ENCODE measurements at regions not wholly inside any gene's neighbourhood (a gene's known extent, or its start where the extent isn't known, plus 50 kb on each side); places are given as distances from the start of the nearest gene placed in this dataset.

DNA sequence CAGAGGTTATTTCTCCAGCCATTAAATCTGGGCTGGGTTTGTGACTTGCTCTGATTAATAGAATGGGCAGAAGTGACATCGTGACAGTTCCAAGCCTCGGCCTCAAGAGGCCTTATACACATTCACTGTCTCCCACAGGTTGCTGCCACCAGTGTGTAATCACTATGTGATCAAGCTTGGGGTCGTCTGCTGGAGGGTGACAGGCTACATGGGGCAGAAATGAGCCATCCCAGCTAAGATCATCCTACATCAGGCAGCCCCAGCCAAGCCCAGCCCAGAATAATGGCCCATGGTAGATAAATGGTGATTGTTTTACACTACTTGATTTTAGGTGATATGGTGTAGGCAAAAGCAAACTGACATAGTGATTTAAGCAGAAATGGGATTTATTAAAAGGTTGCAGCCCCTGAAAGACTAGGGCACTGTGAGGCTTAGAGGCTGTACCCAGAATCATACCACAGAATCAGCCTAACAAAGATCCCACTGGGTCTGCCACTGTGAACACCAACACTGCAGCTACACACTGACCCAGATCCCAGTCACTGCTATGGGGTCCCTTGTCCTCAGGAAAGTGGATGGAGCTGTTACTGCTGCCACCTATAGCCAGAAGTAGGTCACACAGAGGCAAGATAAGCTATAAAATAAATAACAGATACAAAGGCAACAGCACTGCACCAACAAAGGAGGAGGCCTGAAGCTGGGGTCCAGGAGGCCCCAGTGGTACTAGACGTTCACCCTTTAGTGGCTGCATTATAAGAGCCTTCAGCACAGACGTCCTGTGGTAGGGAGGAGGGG, 159.6 kb upstream of the RBPJ start:
- Histone ChIP-seq H3K4me1 (replicated peaks; ENCODE audit: insufficient read depth) (0 out of 2 replicates have a peak, but pooled peaks cover 3% of the 10 kb centered on the region), H3K9me2 (ENCODE audit: insufficient read depth) (no peaks in the 10 kb centered on the region), H3K36me3 (ENCODE audit: low read depth) (no peaks in the 10 kb centered on the region), H3K27me3 (ENCODE audit: insufficient read depth, low read depth) (no peaks in the 10 kb centered on the region), H4K20me1 (ENCODE audit: insufficient read depth) (no peaks in the 10 kb centered on the region), H2AFZ (no peak overlapping the region), H3K27ac (no peak overlapping the region), H3K4me3 (no peak overlapping the region), H3K79me2 (ENCODE audit: low read depth) (no peaks in the 10 kb centered on the region), H3F3A (ENCODE audit: insufficient read depth, low read depth) (no peaks in the 10 kb centered on the region), H3K4me2 (no peak overlapping the region), H3K9me3 (ENCODE audit: insufficient read depth, low read depth) (peaks cover 4% of the 10 kb centered on the region; the same call in 1 of the 2 replicates)
- TF ChIP-seq, protein P1, sequence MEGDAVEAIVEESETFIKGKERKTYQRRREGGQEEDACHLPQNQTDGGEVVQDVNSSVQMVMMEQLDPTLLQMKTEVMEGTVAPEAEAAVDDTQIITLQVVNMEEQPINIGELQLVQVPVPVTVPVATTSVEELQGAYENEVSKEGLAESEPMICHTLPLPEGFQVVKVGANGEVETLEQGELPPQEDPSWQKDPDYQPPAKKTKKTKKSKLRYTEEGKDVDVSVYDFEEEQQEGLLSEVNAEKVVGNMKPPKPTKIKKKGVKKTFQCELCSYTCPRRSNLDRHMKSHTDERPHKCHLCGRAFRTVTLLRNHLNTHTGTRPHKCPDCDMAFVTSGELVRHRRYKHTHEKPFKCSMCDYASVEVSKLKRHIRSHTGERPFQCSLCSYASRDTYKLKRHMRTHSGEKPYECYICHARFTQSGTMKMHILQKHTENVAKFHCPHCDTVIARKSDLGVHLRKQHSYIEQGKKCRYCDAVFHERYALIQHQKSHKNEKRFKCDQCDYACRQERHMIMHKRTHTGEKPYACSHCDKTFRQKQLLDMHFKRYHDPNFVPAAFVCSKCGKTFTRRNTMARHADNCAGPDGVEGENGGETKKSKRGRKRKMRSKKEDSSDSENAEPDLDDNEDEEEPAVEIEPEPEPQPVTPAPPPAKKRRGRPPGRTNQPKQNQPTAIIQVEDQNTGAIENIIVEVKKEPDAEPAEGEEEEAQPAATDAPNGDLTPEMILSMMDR (conservative IDR thresholded peaks at IDR 0.05), result peak; percentile 43; the same call in 1 of the 2 replicates
- no peak for TF ChIP-seq EZH2 (IDR thresholded peaks at IDR 0.05; ENCODE audit: low read depth)
- ChIA-PET POLR2A (ENCODE audit: unreplicated experiment) (interaction anchor here (0.7 kb wide), 1 partner anchor 36 kb away, joined by 4 read pairs; no protein-coding TSS in a partner anchor), CTCF (interaction anchor here (0.5 to 1.0 kb wide), 4 partner anchors 79 to 846 kb away, joined by 4 to 6 read pairs (median 4); no protein-coding TSS in a partner anchor)
- BruUV-seq (replicated peaks), result no TSS peak
- no peak for DNase-seq
- intact Hi-C loops (cut with micrococcal nuclease; ENCODE audit: unreplicated experiment), result no loop called here

DNA sequence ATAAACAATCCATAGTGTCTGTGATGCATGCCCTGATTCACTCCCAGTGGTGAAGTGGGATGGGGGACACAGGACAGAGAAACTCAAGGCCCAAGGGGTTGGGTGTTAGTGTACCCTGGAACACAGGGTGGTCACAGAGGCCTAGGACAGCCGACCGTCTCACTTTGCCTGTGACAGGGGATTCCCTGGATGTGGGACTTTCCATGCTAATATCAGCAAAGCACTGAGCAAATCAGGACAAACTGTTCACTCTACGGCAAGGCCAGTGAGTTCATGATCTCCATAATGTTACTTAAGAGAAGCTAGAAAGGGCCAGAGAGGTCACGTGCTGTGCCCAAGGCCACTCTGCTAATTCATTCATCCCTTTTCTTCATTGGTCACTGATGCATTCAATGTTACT, 158.7 kb upstream of the RBPJ start:
- Histone ChIP-seq H3K9me3 (ENCODE audit: insufficient read depth, low read depth) (peaks cover 4% of the 10 kb centered on the region; the same call in 1 of the 2 replicates), H3K79me2 (ENCODE audit: low read depth) (no peaks in the 10 kb centered on the region), H3K4me1 (replicated peaks; ENCODE audit: insufficient read depth) (0 out of 2 replicates have a peak, but pooled peaks cover 3% of the 10 kb centered on the region), H4K20me1 (ENCODE audit: insufficient read depth) (no peaks in the 10 kb centered on the region), H3K27me3 (ENCODE audit: insufficient read depth, low read depth) (no peaks in the 10 kb centered on the region), H2AFZ (no peak overlapping the region), H3K4me2 (no peak overlapping the region), H3K36me3 (ENCODE audit: low read depth) (no peaks in the 10 kb centered on the region), H3K27ac (no peak overlapping the region), H3K4me3 (no peak overlapping the region), H3K9me2 (ENCODE audit: insufficient read depth) (no peaks in the 10 kb centered on the region), H3F3A (ENCODE audit: insufficient read depth, low read depth) (no peaks in the 10 kb centered on the region)
- no peak for DNase-seq
- BruUV-seq (replicated peaks), result no TSS peak
- no peak for TF ChIP-seq EZH2 (IDR thresholded peaks at IDR 0.05; ENCODE audit: low read depth)
- TF ChIP-seq, protein P1 (conservative IDR thresholded peaks at IDR 0.05), result no peak
- POLR2A ChIA-PET (ENCODE audit: unreplicated experiment), result no interaction called here
- CTCF ChIA-PET, result interaction anchor here (0.5 to 1.0 kb wide), 4 partner anchors 80 to 845 kb away, joined by 4 to 6 read pairs (median 4); no protein-coding TSS in a partner anchor
- intact Hi-C loops (cut with micrococcal nuclease; ENCODE audit: unreplicated experiment), result no loop called here

DNA sequence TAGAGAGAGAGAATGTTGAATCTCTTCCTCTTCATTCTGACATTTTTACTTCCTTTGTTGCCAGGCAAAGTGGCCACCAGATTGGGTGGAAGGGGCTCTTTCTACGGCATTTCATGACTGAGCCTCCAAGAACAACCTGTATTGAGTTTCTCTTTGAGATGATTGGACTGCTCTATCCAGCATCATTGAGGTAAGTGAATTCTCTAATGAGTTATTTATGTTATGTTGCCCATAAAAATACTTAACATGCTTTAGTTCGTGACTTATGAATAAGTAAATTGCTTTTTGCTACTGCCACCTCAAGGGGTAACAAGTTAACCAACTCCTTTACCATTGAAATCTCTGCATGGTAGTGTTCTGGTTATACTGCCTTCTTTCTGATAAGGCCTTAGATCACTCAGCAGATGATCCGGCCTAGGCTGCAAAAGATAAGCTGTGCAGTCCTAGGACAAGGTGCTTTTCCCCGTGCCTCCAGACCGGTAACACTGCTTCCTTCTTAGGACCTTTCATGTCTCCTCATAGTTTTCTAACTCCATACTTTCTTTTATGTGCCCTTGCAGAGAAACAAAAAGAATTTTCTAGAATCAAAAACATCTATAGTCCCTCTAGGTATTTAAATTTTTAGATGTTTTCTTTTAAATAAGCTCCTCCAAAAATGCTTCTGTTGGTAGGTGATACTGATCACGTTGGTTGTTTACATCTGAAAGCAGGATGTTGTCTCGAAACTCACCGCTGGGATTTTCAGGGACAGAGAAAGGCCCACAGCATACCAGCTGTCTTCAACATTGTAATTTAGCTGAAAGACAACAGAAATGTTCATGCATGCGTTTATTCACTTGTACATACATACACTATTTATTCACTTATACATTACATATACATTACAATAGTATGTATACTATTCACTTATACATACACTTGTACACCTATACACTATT, 157.1 kb upstream of the RBPJ start:
- no peak overlapping the region for H3K27ac ChIP-seq
- no peak overlapping the region for H3K4me3 ChIP-seq
- H3K9me3 ChIP-seq (ENCODE audit: insufficient read depth, low read depth), result no peaks in the 10 kb centered on the region
- intact Hi-C loops (cut with micrococcal nuclease; ENCODE audit: unreplicated experiment), result no loop called here
- no peaks in the 10 kb centered on the region for H3K9me2 ChIP-seq (ENCODE audit: insufficient read depth)
- no peaks in the 10 kb centered on the region for H3F3A ChIP-seq (ENCODE audit: insufficient read depth, low read depth)
- H3K36me3 ChIP-seq (ENCODE audit: low read depth), result no peaks in the 10 kb centered on the region
- DNase-seq, result no peak
- H3K79me2 ChIP-seq (ENCODE audit: low read depth), result no peaks in the 10 kb centered on the region
- CTCF ChIA-PET, result no interaction called here
- H3K27me3 ChIP-seq (ENCODE audit: insufficient read depth, low read depth), result no peaks in the 10 kb centered on the region
- POLR2A ChIA-PET (ENCODE audit: unreplicated experiment), result no interaction called here
- H3K4me1 ChIP-seq (replicated peaks; ENCODE audit: insufficient read depth), result 0 out of 2 replicates have a peak, but pooled peaks cover 3% of the 10 kb centered on the region
- TF ChIP-seq, protein P1 (conservative IDR thresholded peaks at IDR 0.05), result no peak
- no peak for TF ChIP-seq EZH2 (IDR thresholded peaks at IDR 0.05; ENCODE audit: low read depth)
- no peaks in the 10 kb centered on the region for H4K20me1 ChIP-seq (ENCODE audit: insufficient read depth)
- H2AFZ ChIP-seq, result no peak overlapping the region
- no TSS peak for BruUV-seq (replicated peaks)
- H3K4me2 ChIP-seq, result no peak overlapping the region

All from PC-9 (cell line).